GM23338 (cell line): ENCODE measurements at regions not wholly inside any gene's neighbourhood (a gene's known extent, or its start where the extent isn't known, plus 50 kb on each side); places are given as distances from the start of the nearest gene placed in this dataset.
"Not testable (repeated sequence)": the region's sequence is repeated elsewhere in the genome, so short reads cannot be mapped to it uniquely, and the experiment has no call there.

ENCODE experiments used
- ATAC-seq: fragments of 200-7000 bp; cut with Tn5 transposase; 3 replicates; pipeline ENCODE4 v1.9.1; 2020
- DNase-seq: peaks from one replicate; pipeline ENCODE4 v3.0.0-alpha.2; 2015; ENCODE audit warnings: low spot score
- H2AFZ ChIP-seq: fragments of 200-600 bp; sonication (generic); 2 replicates; pipeline ENCODE4 v1.8.0; 2016; ENCODE audit warnings: antibody characterized with exemption, mild to moderate bottlenecking, moderate library complexity
- H3F3A ChIP-seq: fragments of 200-600 bp; sonication (generic); replicated peaks from 2 replicates; pipeline ENCODE4 v1.8.0; 2017; ENCODE audit warnings: antibody characterized with exemption, mixed run types, low read depth
- H3K27ac ChIP-seq: fragments of 200-600 bp; sonication (generic); 2 replicates; pipeline ENCODE4 v1.6.1; 2016; ENCODE audit warnings: low read depth
- H3K27me3 ChIP-seq: fragments of 200-600 bp; sonication (generic); 2 replicates; pipeline ENCODE4 v1.8.0; 2016; ENCODE audit warnings: mild to moderate bottlenecking, mixed run types, moderate library complexity; ENCODE audit not compliant: insufficient read depth
- H3K36me3 ChIP-seq: fragments of 200-600 bp; sonication (generic); 2 replicates; pipeline ENCODE4 v1.8.0; 2016; ENCODE audit warnings: mild to moderate bottlenecking; ENCODE audit not compliant: insufficient read depth
- H3K4me1 ChIP-seq: fragments of 200-600 bp; sonication (generic); 2 replicates; pipeline ENCODE4 v1.8.0; 2016; ENCODE audit warnings: mild to moderate bottlenecking, moderate library complexity; ENCODE audit not compliant: insufficient read depth
- H3K4me2 ChIP-seq: fragments of 200-600 bp; sonication (generic); 2 replicates; pipeline ENCODE4 v1.7.1; 2017; ENCODE audit warnings: mixed run types
- H3K4me3 ChIP-seq: fragments of 200-600 bp; sonication (generic); 2 replicates; pipeline ENCODE4 v1.6.1; 2016; ENCODE audit warnings: mixed run types
- H3K79me2 ChIP-seq: fragments of 200-600 bp; sonication (generic); replicated peaks from 2 replicates; pipeline ENCODE4 v1.8.0; 2017; ENCODE audit warnings: mild to moderate bottlenecking; ENCODE audit not compliant: insufficient read depth
- H3K9me2 ChIP-seq: fragments of 200-600 bp; sonication (generic); 2 replicates; pipeline ENCODE4 v1.8.0; 2017; ENCODE audit not compliant: insufficient read depth
- H4K20me1 ChIP-seq: fragments of 200-600 bp; sonication (generic); replicated peaks from 2 replicates; pipeline ENCODE4 v1.8.0; 2017; ENCODE audit warnings: mild to moderate bottlenecking; ENCODE audit not compliant: insufficient read depth
- H3K27ac Mint-ChIP-seq: 2 replicates; pipeline ENCODE4 v1.8.0; 2020; ENCODE audit warnings: inconsistent platforms, mild to moderate bottlenecking, moderate library complexity, mixed read lengths
- H3K27me3 Mint-ChIP-seq: 3 replicates; pipeline ENCODE4 v1.8.0; 2022; ENCODE audit warnings: low read depth, mild to moderate bottlenecking, moderate library complexity, mixed read lengths, inconsistent platforms; ENCODE audit not compliant: insufficient read depth, poor library complexity
- H3K36me3 Mint-ChIP-seq: 3 replicates; pipeline ENCODE4 v1.8.0; 2021; ENCODE audit warnings: low read depth, mild to moderate bottlenecking, inconsistent platforms, moderate library complexity, mixed read lengths
- H3K4me1 Mint-ChIP-seq: 3 replicates; pipeline ENCODE4 v1.8.0; 2020; ENCODE audit warnings: mild to moderate bottlenecking, inconsistent platforms, mixed read lengths
- H3K4me3 Mint-ChIP-seq: 3 replicates; pipeline ENCODE4 v1.8.0; 2021; ENCODE audit warnings: moderate library complexity, mild to moderate bottlenecking, inconsistent platforms, mixed read lengths
- H3K9me3 Mint-ChIP-seq: 3 replicates; pipeline ENCODE4 v1.8.0; 2020; ENCODE audit warnings: moderate library complexity, mild to moderate bottlenecking, inconsistent platforms, mixed read lengths
- EZH2 ChIP-seq: fragments of 200-600 bp; sonication (generic); IDR thresholded peaks from one replicate; pipeline ENCODE4 v1.8.0; 2017; ENCODE audit warnings: antibody characterized with exemption, mild to moderate bottlenecking, low read depth; ENCODE audit not compliant: unreplicated experiment
- NANOG ChIP-seq: IDR thresholded peaks from 2 replicates; pipeline ENCODE4 v1.6.1; 2016; ENCODE audit warnings: antibody characterized with exemption, borderline replicate concordance
- POLR2AphosphoS5 ChIP-seq: IDR thresholded peaks from 2 replicates; pipeline ENCODE4 v1.6.1; 2016; ENCODE audit warnings: antibody characterized with exemption, low read depth
- REST ChIP-seq: IDR thresholded peaks from one replicate; pipeline ENCODE4 v1.6.1; 2018; ENCODE audit warnings: antibody characterized with exemption; ENCODE audit not compliant: unreplicated experiment
- ZNF331 ChIP-seq: fragments of 250-450 bp; sonication (Bioruptor Pico); IDR thresholded peaks from 2 replicates; pipeline ENCODE4 v1.5.0; 2020; ENCODE audit warnings: low read depth, mild to moderate bottlenecking, moderate library complexity

- not testable (repeated sequence) for H3K27ac ChIP-seq, H3K4me1 Mint-ChIP-seq, DNase-seq, H3K4me2 ChIP-seq, H3K9me2 ChIP-seq, H3K4me3 ChIP-seq, H3K36me3 Mint-ChIP-seq, H3K27me3 ChIP-seq, H3K4me3 Mint-ChIP-seq, H2AFZ ChIP-seq, H3K36me3 ChIP-seq, H3K27me3 Mint-ChIP-seq, H4K20me1 ChIP-seq, ATAC-seq, H3F3A ChIP-seq, H3K79me2 ChIP-seq, H3K27ac Mint-ChIP-seq, H3K4me1 ChIP-seq
- H3K9me3 Mint-ChIP-seq = peaks cover 51% of the 10 kb centered on the region
Observed at GRCh38 chr15:47047981-47048380, 669.3 kb upstream of the SEMA6D start.

GRCh38 chr15:47066392-47066791 is 650.9 kb upstream of the SEMA6D start:
- no peaks in the 10 kb centered on the region for H3K4me1 Mint-ChIP-seq

GRCh38 chr15:47077846-47078245 is 639.5 kb upstream of the SEMA6D start:
- ATAC-seq, H4K20me1 ChIP-seq, H3K4me1 Mint-ChIP-seq, H3K4me2 ChIP-seq, H3F3A ChIP-seq, H3K79me2 ChIP-seq, H3K27me3 Mint-ChIP-seq, H3K4me1 ChIP-seq, DNase-seq, H3K4me3 Mint-ChIP-seq, H2AFZ ChIP-seq, H3K4me3 ChIP-seq, H3K36me3 Mint-ChIP-seq, H3K27ac ChIP-seq, H3K36me3 ChIP-seq, H3K9me2 ChIP-seq, H3K27me3 ChIP-seq, H3K27ac Mint-ChIP-seq: not testable (repeated sequence)
- H3K9me3 Mint-ChIP-seq = peaks cover 27% of the 10 kb centered on the region

More at GRCh38 chr15:47066392-47066791, 650.9 kb upstream of the SEMA6D start:
- Mint-ChIP-seq H3K4me3 (no peak overlapping the region), H3K27ac (no peak overlapping the region), H3K27me3 (peaks cover 2% of the 10 kb centered on the region), H3K36me3 (no peaks in the 10 kb centered on the region), H3K9me3 (peaks cover 32% of the 10 kb centered on the region)
- Histone ChIP-seq H3F3A (no peaks in the 10 kb centered on the region), H3K36me3 (no peaks in the 10 kb centered on the region), H4K20me1 (no peaks in the 10 kb centered on the region), H3K4me1 (no peaks in the 10 kb centered on the region), H2AFZ (no peak overlapping the region; the same call in 1 of the 2 replicates), H3K27ac (no peak overlapping the region), H3K27me3 (no peaks in the 10 kb centered on the region), H3K9me2 (no peaks in the 10 kb centered on the region), H3K4me3 (no peak overlapping the region), H3K79me2 (no peaks in the 10 kb centered on the region), H3K4me2 (no peak overlapping the region)
- ATAC-seq (no peak), DNase-seq (no peak)
- TF ChIP-seq ZNF331 (CRISPR knock-in tag) (no peak), EZH2 (no peak), POLR2AphosphoS5 (no peak), REST (no peak), NANOG (no peak)
